ENCODE measurements at regions not wholly inside any gene's neighbourhood (a gene's known extent, or its start where the extent isn't known, plus 50 kb on each side); places are given as distances from the start of the nearest gene placed in this dataset.
"Not testable (repeated sequence)": the region's sequence is repeated elsewhere in the genome, so short reads cannot be mapped to it uniquely, and the experiment has no call there.

GRCh38 chr14:89486961-89487360 lies 69.9 kb upstream of the FOXN3 start:
- DNase-seq, result no peak

- no peak for DNase-seq
These were observed 69.5 kb upstream of the FOXN3 start for GRCh38 chr14:89486505-89486904.

GRCh38 chr14:89485264-89485663 lies 68.2 kb upstream of the FOXN3 start:
- no peak for DNase-seq

- DNase-seq, result no peak
These were observed 67.2 kb upstream of the FOXN3 start for GRCh38 chr14:89484051-89484844.

GRCh38 chr14:89481196-89481595 lies 64.2 kb upstream of the FOXN3 start:
- no peak for DNase-seq

GRCh38 chr14:89480278-89480677 lies 63.2 kb upstream of the FOXN3 start:
- no peak for DNase-seq

GRCh38 chr14:89479802-89480201 lies 62.8 kb upstream of the FOXN3 start:
- DNase-seq, result no peak

GRCh38 chr14:89477391-89477790 lies 60.4 kb upstream of the FOXN3 start:
- DNase-seq, result no peak

GRCh38 chr14:89476354-89476896 lies 59.4 kb upstream of the FOXN3 start:
- DNase-seq, result no peak

- no peak for DNase-seq
These were observed 57.4 kb upstream of the FOXN3 start for GRCh38 chr14:89474464-89474863.

- no peak for DNase-seq
These were observed 57.0 kb upstream of the FOXN3 start for GRCh38 chr14:89473989-89474388.

GRCh38 chr14:89473569-89473968 lies 56.5 kb upstream of the FOXN3 start:
- no peak for DNase-seq

GRCh38 chr14:89470401-89470800 lies 53.4 kb upstream of the FOXN3 start:
- DNase-seq, result no peak

- DNase-seq, result no peak
These were observed 52.5 kb upstream of the FOXN3 start for GRCh38 chr14:89469210-89470198.

- no peak for DNase-seq
These were observed 51.5 kb upstream of the FOXN3 start for GRCh38 chr14:89468566-89468965.

- DNase-seq, result not testable (repeated sequence)
These were observed 51.0 kb upstream of the FOXN3 start for GRCh38 chr14:89468030-89468429.

GRCh38 chr14:89466944-89467343 lies 49.9 kb upstream of the FOXN3 start:
- DNase-seq, result no peak

Measured in stimulated activated CD8-positive, alpha-beta memory T cell treated with anti-CD3 and anti-CD28 coated beads, Interleukin-4, amount 100 ng/mL, for 48 hours (primary cell).